Stimulated activated CD4-positive, alpha-beta T cell treated with anti-CD3 and anti-CD28 coated beads, Interleukin-4, amount 100 ng/mL, for 24 hours (primary cell): ENCODE measurements at regions not wholly inside any gene's neighbourhood (a gene's known extent, or its start where the extent isn't known, plus 50 kb on each side); places are given as distances from the start of the nearest gene placed in this dataset.
A peak's percentile ranks its signal among the peaks of the same experiment; 100 is the strongest.

ENCODE experiments used
- DNase-seq: peaks from one replicate; pipeline ENCODE4 v3.0.0-alpha.2; 2020

GRCh38 chr2:64222351-64222750 lies 78.1 kb upstream of the PELI1 start:
- no peak for DNase-seq

- no peak for DNase-seq
Measured at GRCh38 chr2:64223055-64223454, 78.8 kb upstream of the PELI1 start.

GRCh38 chr2:64225491-64225890 lies 81.3 kb upstream of the PELI1 start:
- peak; percentile 48 for DNase-seq

- DNase-seq, result no peak
Measured at GRCh38 chr2:64226611-64227010, 82.4 kb upstream of the PELI1 start.

- no peak for DNase-seq
Measured at GRCh38 chr2:64227603-64228125, 83.4 kb upstream of the PELI1 start.

- peak; percentile 67 for DNase-seq
Measured at GRCh38 chr2:64228126-64228678, 84.0 kb upstream of the PELI1 start.

GRCh38 chr2:64228918-64229317 lies 84.7 kb upstream of the PELI1 start:
- DNase-seq, result no peak

- no peak for DNase-seq
Measured at GRCh38 chr2:64230540-64230939, 86.3 kb upstream of the PELI1 start.

GRCh38 chr2:64232266-64232665 lies 88.0 kb upstream of the PELI1 start:
- no peak for DNase-seq

- DNase-seq, result no peak
Measured at GRCh38 chr2:64233376-64233922, 89.2 kb upstream of the PELI1 start.

GRCh38 chr2:64234150-64234549 lies 89.9 kb upstream of the PELI1 start:
- DNase-seq, result no peak

- DNase-seq, result no peak
Measured at GRCh38 chr2:64234785-64235184, 90.6 kb upstream of the PELI1 start.

- no peak for DNase-seq
Measured at GRCh38 chr2:64237266-64237665, 93.0 kb upstream of the PELI1 start.

- no peak for DNase-seq
Measured at GRCh38 chr2:64238799-64239198, 94.6 kb upstream of the PELI1 start.

- no peak for DNase-seq
Measured at GRCh38 chr2:64243081-64244036, 99.1 kb upstream of the PELI1 start.

- no peak for DNase-seq
Measured at GRCh38 chr2:64244037-64244416, 99.8 kb upstream of the PELI1 start.

- no peak for DNase-seq
Measured at GRCh38 chr2:64245631-64246030, 101.4 kb upstream of the PELI1 start.

GRCh38 chr2:64246962-64247361 lies 102.7 kb upstream of the PELI1 start:
- DNase-seq, result no peak

GRCh38 chr2:64249426-64249825 lies 105.2 kb upstream of the PELI1 start:
- DNase-seq, result no peak

- DNase-seq, result no peak
Measured at GRCh38 chr2:64250063-64250462, 105.8 kb upstream of the PELI1 start.

GRCh38 chr2:64250751-64251423 lies 106.7 kb upstream of the PELI1 start:
- DNase-seq, result no peak

GRCh38 chr2:64251497-64252250 lies 107.5 kb upstream of the PELI1 start:
- no peak for DNase-seq
